ENCODE measurements at regions not wholly inside any gene's neighbourhood (a gene's known extent, or its start where the extent isn't known, plus 50 kb on each side); places are given as distances from the start of the nearest gene placed in this dataset.

DNA sequence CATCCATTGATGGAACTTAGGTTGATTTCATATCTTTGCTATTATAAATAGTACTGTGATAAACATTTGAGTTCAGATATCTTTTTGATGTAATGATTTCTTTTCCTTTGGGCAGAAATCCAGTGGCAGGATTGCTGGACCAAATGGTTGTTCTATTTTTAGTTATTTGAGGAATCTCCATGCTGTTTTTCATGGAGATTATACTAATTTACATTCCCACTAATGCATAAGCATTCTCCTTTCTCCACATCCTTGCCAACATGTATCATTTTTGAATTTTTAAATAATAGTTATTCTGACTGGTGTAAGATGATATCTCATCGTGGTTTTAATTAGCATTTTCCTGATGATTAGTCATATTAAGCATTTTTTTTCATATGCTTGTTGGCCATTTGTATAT, 144.0 kb upstream of the SUCLG2 start:
- FAIRE-seq (no peak), DNase-seq (ENCODE audit: low read depth, low spot score) (no peak)
- no peak overlapping the region for H3K27ac ChIP-seq (ENCODE audit: insufficient read depth, low read depth, low read length)
- no peak overlapping the region for H3K4me2 ChIP-seq (ENCODE audit: insufficient read depth, low read length)
- no peaks in the 10 kb centered on the region for H4K20me1 ChIP-seq (replicated peaks; ENCODE audit: control insufficient read depth, extremely low read depth, insufficient read depth, low read length)
- H2AFZ ChIP-seq (ENCODE audit: low read depth, low read length) = no peak overlapping the region
- no peak overlapping the region for H3K9ac ChIP-seq (replicated peaks; ENCODE audit: extremely low read depth, insufficient read depth, low read length)
- dilution Hi-C loops (cut with MboI; ENCODE audit: extremely low pct_ligation_motif_present, low sequenced_read_pairs) = no loop called here
- intact Hi-C loops (cut with micrococcal nuclease) = no loop called here
- CTCF ChIA-PET = no interaction called here
- H3K36me3 ChIP-seq (ENCODE audit: control insufficient read depth in 2 of 2, extremely low read depth in 1 of 2, insufficient read depth in 2 of 2, low read length in 2 of 2) = no peaks in the 10 kb centered on the region
- no peaks in the 10 kb centered on the region for H3K27me3 ChIP-seq (ENCODE audit: control insufficient read depth in 2 of 2, insufficient read depth in 2 of 2, low read length in 2 of 2)
- H3K79me2 ChIP-seq (ENCODE audit: control insufficient read depth, insufficient read depth, low read length) = no peaks in the 10 kb centered on the region
- H3K9me1 ChIP-seq (replicated peaks; ENCODE audit: control insufficient read depth, extremely low read depth, insufficient read depth, low read length) = no peaks in the 10 kb centered on the region
- POLR2A ChIA-PET = no interaction called here
- H3K4me3 ChIP-seq (replicated peaks in 1 of 3; ENCODE audit: insufficient read depth in 1 of 3, low read depth in 1 of 3, low read length in 3 of 3) = no peak overlapping the region
- TF ChIP-seq EZH2 (IDR thresholded peaks at IDR 0.05; ENCODE audit: borderline replicate concordance, low read depth, low read length, severe bottlenecking) (no peak), GATA2 (IDR thresholded peaks at IDR 0.05; ENCODE audit: insufficient read depth, insufficient read length, low read depth, low read length) (no peak), POLR2A (IDR thresholded peaks at IDR 0.05; ENCODE audit: low read depth, low read length) (no peak)
- TF ChIP-seq, protein P1, sequence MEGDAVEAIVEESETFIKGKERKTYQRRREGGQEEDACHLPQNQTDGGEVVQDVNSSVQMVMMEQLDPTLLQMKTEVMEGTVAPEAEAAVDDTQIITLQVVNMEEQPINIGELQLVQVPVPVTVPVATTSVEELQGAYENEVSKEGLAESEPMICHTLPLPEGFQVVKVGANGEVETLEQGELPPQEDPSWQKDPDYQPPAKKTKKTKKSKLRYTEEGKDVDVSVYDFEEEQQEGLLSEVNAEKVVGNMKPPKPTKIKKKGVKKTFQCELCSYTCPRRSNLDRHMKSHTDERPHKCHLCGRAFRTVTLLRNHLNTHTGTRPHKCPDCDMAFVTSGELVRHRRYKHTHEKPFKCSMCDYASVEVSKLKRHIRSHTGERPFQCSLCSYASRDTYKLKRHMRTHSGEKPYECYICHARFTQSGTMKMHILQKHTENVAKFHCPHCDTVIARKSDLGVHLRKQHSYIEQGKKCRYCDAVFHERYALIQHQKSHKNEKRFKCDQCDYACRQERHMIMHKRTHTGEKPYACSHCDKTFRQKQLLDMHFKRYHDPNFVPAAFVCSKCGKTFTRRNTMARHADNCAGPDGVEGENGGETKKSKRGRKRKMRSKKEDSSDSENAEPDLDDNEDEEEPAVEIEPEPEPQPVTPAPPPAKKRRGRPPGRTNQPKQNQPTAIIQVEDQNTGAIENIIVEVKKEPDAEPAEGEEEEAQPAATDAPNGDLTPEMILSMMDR (IDR thresholded peaks at IDR 0.05; ENCODE audit: extremely low read depth in 1 of 2, insufficient read depth in 1 of 2, low read depth in 1 of 2, low read length in 2 of 2) = no peak
- H3K9me3 ChIP-seq (replicated peaks; ENCODE audit: control insufficient read depth, insufficient read depth, low read length) = no peaks in the 10 kb centered on the region
- no peaks in the 10 kb centered on the region for H3K4me1 ChIP-seq (ENCODE audit: control insufficient read depth, extremely low read depth, insufficient read depth, low read length)
- no TSS peak for BruUV-seq (replicated peaks)

DNA sequence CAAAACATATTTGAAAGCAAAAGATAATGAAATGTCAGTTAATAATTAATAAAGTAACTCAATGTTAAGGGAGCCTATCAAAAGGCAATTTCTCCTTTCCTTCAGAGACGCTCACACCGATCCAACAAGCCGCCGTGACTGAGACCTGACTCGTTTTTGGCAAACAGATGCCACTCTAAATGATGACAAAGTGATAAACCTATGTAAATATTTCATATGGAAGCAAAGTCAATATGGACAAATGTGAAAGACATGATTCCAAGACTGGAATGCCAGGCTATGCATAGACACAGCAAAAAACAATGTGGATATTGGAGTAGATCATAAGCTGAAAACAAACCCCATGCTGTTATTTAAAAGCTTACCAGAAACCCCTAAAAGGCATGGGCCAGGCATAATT, 137.2 kb upstream of the SUCLG2 start:
- Histone ChIP-seq H3K36me3 (ENCODE audit: control insufficient read depth in 2 of 2, extremely low read depth in 1 of 2, insufficient read depth in 2 of 2, low read length in 2 of 2) (no peaks in the 10 kb centered on the region), H3K79me2 (ENCODE audit: control insufficient read depth, insufficient read depth, low read length) (no peaks in the 10 kb centered on the region), H3K4me3 (replicated peaks in 1 of 3; ENCODE audit: insufficient read depth in 1 of 3, low read depth in 1 of 3, low read length in 3 of 3) (no peak overlapping the region), H3K27me3 (ENCODE audit: control insufficient read depth in 2 of 2, insufficient read depth in 2 of 2, low read length in 2 of 2) (peaks cover 0 to 2% of the 10 kb centered on the region in 2 experiments), H3K4me2 (ENCODE audit: insufficient read depth, low read length) (no peak overlapping the region), H3K9me3 (replicated peaks; ENCODE audit: control insufficient read depth, insufficient read depth, low read length) (no peaks in the 10 kb centered on the region), H2AFZ (ENCODE audit: low read depth, low read length) (no peak overlapping the region), H3K9me1 (replicated peaks; ENCODE audit: control insufficient read depth, extremely low read depth, insufficient read depth, low read length) (no peaks in the 10 kb centered on the region), H4K20me1 (replicated peaks; ENCODE audit: control insufficient read depth, extremely low read depth, insufficient read depth, low read length) (no peaks in the 10 kb centered on the region), H3K9ac (replicated peaks; ENCODE audit: extremely low read depth, insufficient read depth, low read length) (no peak overlapping the region), H3K27ac (ENCODE audit: insufficient read depth, low read depth, low read length) (no peak overlapping the region), H3K4me1 (ENCODE audit: control insufficient read depth, extremely low read depth, insufficient read depth, low read length) (no peaks in the 10 kb centered on the region)
- BruUV-seq (replicated peaks) = no TSS peak
- ChIA-PET CTCF (interaction anchor here (1.0 to 5.1 kb wide), 6 partner anchors 191 to 682 kb away, joined by 3 to 137 read pairs (median 10); no protein-coding TSS in a partner anchor), POLR2A (no interaction called here)
- DNase-seq (ENCODE audit: low read depth, low spot score) = no peak
- no peak for FAIRE-seq
- no peak for TF ChIP-seq MYC (IDR thresholded peaks at IDR 0.05; ENCODE audit: low read depth, low read length)
- TF ChIP-seq EZH2 (IDR thresholded peaks at IDR 0.05; ENCODE audit: borderline replicate concordance, low read depth, low read length, severe bottlenecking) = no peak
- TF ChIP-seq, protein P1 (IDR thresholded peaks at IDR 0.05; ENCODE audit: extremely low read depth in 1 of 2, insufficient read depth in 1 of 2, low read depth in 1 of 2, low read length in 2 of 2) = no peak
- TF ChIP-seq POLR2AphosphoS5 (IDR thresholded peaks at IDR 0.05; ENCODE audit: insufficient read depth, low read depth, low read length) = no peak
- TF ChIP-seq, protein P2, sequence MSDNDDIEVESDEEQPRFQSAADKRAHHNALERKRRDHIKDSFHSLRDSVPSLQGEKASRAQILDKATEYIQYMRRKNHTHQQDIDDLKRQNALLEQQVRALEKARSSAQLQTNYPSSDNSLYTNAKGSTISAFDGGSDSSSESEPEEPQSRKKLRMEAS (IDR thresholded peaks at IDR 0.05; ENCODE audit: insufficient read depth, insufficient read length) = no peak
- no peak for TF ChIP-seq JUN (IDR thresholded peaks at IDR 0.05; ENCODE audit: borderline replicate concordance, insufficient read depth, insufficient read length, low read depth)
- no peak for TF ChIP-seq FOS (IDR thresholded peaks at IDR 0.05; ENCODE audit: borderline replicate concordance, insufficient read depth, low read length)
- no peak for TF ChIP-seq GATA2 (IDR thresholded peaks at IDR 0.05; ENCODE audit: insufficient read depth, insufficient read length, low read depth, low read length)
- no peak for TF ChIP-seq POLR2A (IDR thresholded peaks at IDR 0.05; ENCODE audit: low read depth, low read length)
- intact Hi-C loops (cut with micrococcal nuclease) = no loop called here
- dilution Hi-C loops (cut with MboI; ENCODE audit: extremely low pct_ligation_motif_present, low sequenced_read_pairs) = no loop called here

Data from endothelial cell of umbilical vein (primary cell).